B cell (primary cell): ENCODE measurements at regions not wholly inside any gene's neighbourhood (a gene's known extent, or its start where the extent isn't known, plus 50 kb on each side); places are given as distances from the start of the nearest gene placed in this dataset.

ENCODE experiments used
- ATAC-seq: fragments of 200-7000 bp; cut with Tn5 transposase; one replicate; pipeline ENCODE4 v1.10.0; 2021; ENCODE audit warnings: low read depth, mild to moderate bottlenecking, moderate number of reproducible peaks, moderate library complexity
- CTCF ChIA-PET: fragments of 350-600 bp; sonication (Branson Sonifier 250); formaldehyde crosslinking; loops from one replicate; lab custom pipeline; 2021; ENCODE audit warnings: antibody characterized with exemption, inconsistent platforms; lab: Charles Lee
- POLR2A ChIA-PET: fragments of 350-600 bp; sonication (Branson Sonifier 250); formaldehyde crosslinking; loops from one replicate; lab custom pipeline; 2021; ENCODE audit warnings: antibody characterized with exemption; lab: Charles Lee
- DNase-seq: peaks from one replicate; pipeline ENCODE4 v3.0.0; 2013
- H2AFZ ChIP-seq: 2 replicates; pipeline ENCODE4 v1.6.1; 2012; ENCODE audit warnings: mild to moderate bottlenecking, low read depth, low read length; ENCODE audit not compliant: insufficient read depth, poor library complexity, severe bottlenecking
- H3K27ac ChIP-seq, 2 donors: 1 replicate in 1 of 2; 2 replicates in 1 of 2; pipeline ENCODE4 v1.5.1; 2012 to 2013; ENCODE audit warnings: low read length in 2 of 2, mild to moderate bottlenecking in 2 of 2, moderate library complexity in 1 of 2
- H3K27me3 ChIP-seq, 4 experiments: fragments of 200-600 bp in 1 of 4; sonication (generic) in 1 of 4; replicated peaks in 1 of 4; 1 replicate in 2 of 4; 2 replicates in 2 of 4; pipeline versions ENCODE4 v1.6.1 to v1.7.0; 2013 to 2016; ENCODE audit warnings: low read length in 3 of 4, mild to moderate bottlenecking in 2 of 4, mixed read lengths in 1 of 4, moderate library complexity in 1 of 4; ENCODE audit not compliant: insufficient read depth in 4 of 4, control insufficient read depth in 3 of 4; ENCODE audit errors: control extremely low read depth in 1 of 4
- H3K36me3 ChIP-seq, 2 experiments: replicated peaks in 1 of 2; 1 replicate in 1 of 2; 2 replicates in 1 of 2; pipeline versions ENCODE4 v1.6.1 to v1.7.1; 2013; ENCODE audit warnings: low read length in 1 of 2; ENCODE audit not compliant: insufficient read depth in 2 of 2, control insufficient read depth in 1 of 2; ENCODE audit errors: control extremely low read depth in 1 of 2, extremely low read depth in 1 of 2
- H3K4me1 ChIP-seq, 2 donors: fragments of 200-600 bp in 1 of 2; sonication (generic) in 1 of 2; 1 replicate in 1 of 2; 2 replicates in 1 of 2; pipeline versions ENCODE4 v1.5.1 to v1.6.1; 2013 to 2017; ENCODE audit warnings: low read length in 2 of 2; ENCODE audit not compliant: control insufficient read depth in 2 of 2, insufficient read depth in 2 of 2
- H3K4me2 ChIP-seq: replicated peaks from 2 replicates; pipeline ENCODE3; 2012; ENCODE audit warnings: mild to moderate bottlenecking, low read depth, low read length; ENCODE audit not compliant: poor library complexity, severe bottlenecking
- H3K4me3 ChIP-seq, 5 experiments: fragments of 200-600 bp in 1 of 5; sonication (generic) in 1 of 5; 1 replicate in 3 of 5; 2 replicates in 2 of 5; pipeline versions ENCODE4 v1.5.1 to v1.7.0; 2011 to 2016; ENCODE audit warnings: low read length in 4 of 5, mild to moderate bottlenecking in 4 of 5, low read depth in 2 of 5, control low read depth in 1 of 5, moderate library complexity in 1 of 5; ENCODE audit not compliant: insufficient read depth in 1 of 5; ENCODE audit errors: control extremely low read depth in 1 of 5, extremely low read depth in 1 of 5
- H3K79me2 ChIP-seq: fragments of 200-600 bp; sonication (generic); one replicate; pipeline ENCODE4 v1.6.0; 2016; ENCODE audit warnings: low read length; ENCODE audit not compliant: control insufficient read depth, insufficient read depth
- H3K9ac ChIP-seq: fragments of 200-600 bp; sonication (generic); 2 replicates; pipeline ENCODE4 v1.6.1; 2017; ENCODE audit warnings: mild to moderate bottlenecking, low read length, moderate library complexity
- H3K9me3 ChIP-seq, 3 donors: one replicate each; pipeline versions ENCODE4 v1.6.1 to v1.7.1; 2013; ENCODE audit warnings: low read length in 2 of 3; ENCODE audit not compliant: control insufficient read depth in 2 of 3, insufficient read depth in 1 of 3; ENCODE audit errors: control extremely low read depth in 1 of 3
- H4K20me1 ChIP-seq: 2 replicates; pipeline ENCODE4 v1.6.0; 2012; ENCODE audit warnings: mild to moderate bottlenecking, low read length; ENCODE audit not compliant: insufficient read depth, control insufficient read depth, poor library complexity, severe bottlenecking
- H3K27ac Mint-ChIP-seq: one replicate; pipeline ENCODE4 v1.8.0; 2021; ENCODE audit warnings: mixed read lengths
- H3K27me3 Mint-ChIP-seq: one replicate; pipeline ENCODE4 v1.8.0; 2021; ENCODE audit warnings: mixed read lengths
- H3K4me1 Mint-ChIP-seq: one replicate; pipeline ENCODE4 v1.8.0; 2021; ENCODE audit warnings: mixed read lengths
- H3K4me3 Mint-ChIP-seq: one replicate; pipeline ENCODE4 v1.8.0; 2021; ENCODE audit warnings: mixed read lengths
- H3K9me3 Mint-ChIP-seq: one replicate; pipeline ENCODE4 v1.8.0; 2022; ENCODE audit warnings: mixed read lengths; ENCODE audit not compliant: insufficient read depth
- EZH2 ChIP-seq: IDR thresholded peaks from 2 replicates; pipeline ENCODE4 v1.6.1; 2012; ENCODE audit warnings: borderline replicate concordance, low read depth, mild to moderate bottlenecking, moderate library complexity, low read length; ENCODE audit not compliant: insufficient read depth, poor library complexity, severe bottlenecking
- WGBS: methylation state at CpG from one replicate; pipeline ENCODE4 v1.1.5; 2013; ENCODE audit warnings: missing lambda C conversion rate; ENCODE audit not compliant: insufficient coverage; 5-methylcytosine and 5-hydroxymethylcytosine counted together
- intact Hi-C: fragments of 100-400 bp; cut with micrococcal nuclease; formaldehyde crosslinking; loops from one replicate; pipeline ENCODE4 v1.10.0; 2022
- TF ChIP-seq, protein P1 (sequence below): fragments of 200-600 bp; IDR thresholded peaks from one replicate; pipeline ENCODE4 v1.8.0; 2022; ENCODE audit warnings: antibody characterized with exemption, mild to moderate bottlenecking

GRCh38 chr6:2429460-2429859, 184.1 kb upstream of the GMDS start:
- H3K9me3 Mint-ChIP-seq: no peaks in the 10 kb centered on the region
- ChIA-PET CTCF (no interaction called here), POLR2A (no interaction called here)
- TF ChIP-seq, protein P1, sequence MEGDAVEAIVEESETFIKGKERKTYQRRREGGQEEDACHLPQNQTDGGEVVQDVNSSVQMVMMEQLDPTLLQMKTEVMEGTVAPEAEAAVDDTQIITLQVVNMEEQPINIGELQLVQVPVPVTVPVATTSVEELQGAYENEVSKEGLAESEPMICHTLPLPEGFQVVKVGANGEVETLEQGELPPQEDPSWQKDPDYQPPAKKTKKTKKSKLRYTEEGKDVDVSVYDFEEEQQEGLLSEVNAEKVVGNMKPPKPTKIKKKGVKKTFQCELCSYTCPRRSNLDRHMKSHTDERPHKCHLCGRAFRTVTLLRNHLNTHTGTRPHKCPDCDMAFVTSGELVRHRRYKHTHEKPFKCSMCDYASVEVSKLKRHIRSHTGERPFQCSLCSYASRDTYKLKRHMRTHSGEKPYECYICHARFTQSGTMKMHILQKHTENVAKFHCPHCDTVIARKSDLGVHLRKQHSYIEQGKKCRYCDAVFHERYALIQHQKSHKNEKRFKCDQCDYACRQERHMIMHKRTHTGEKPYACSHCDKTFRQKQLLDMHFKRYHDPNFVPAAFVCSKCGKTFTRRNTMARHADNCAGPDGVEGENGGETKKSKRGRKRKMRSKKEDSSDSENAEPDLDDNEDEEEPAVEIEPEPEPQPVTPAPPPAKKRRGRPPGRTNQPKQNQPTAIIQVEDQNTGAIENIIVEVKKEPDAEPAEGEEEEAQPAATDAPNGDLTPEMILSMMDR: no peak
- no peak for TF ChIP-seq EZH2
- 94% methylated on average over 5 of the region's 6 CpGs for WGBS
- H3K27ac Mint-ChIP-seq: no peak overlapping the region
- Histone ChIP-seq H3K9me3 (no peaks in the 10 kb centered on the region), H3K4me3 (no peak overlapping the region), H3K4me2 (no peak overlapping the region), H3K27ac (no peak overlapping the region), H2AFZ (no peak overlapping the region), H4K20me1 (no peaks in the 10 kb centered on the region), H3K27me3 (no peaks in the 10 kb centered on the region), H3K79me2 (no peaks in the 10 kb centered on the region), H3K9ac (no peak overlapping the region), H3K4me1 (peaks cover 0 to 3% of the 10 kb centered on the region in 2 donors), H3K36me3 (no peaks in the 10 kb centered on the region)
- no peak for DNase-seq
- H3K27me3 Mint-ChIP-seq: no peaks in the 10 kb centered on the region
- H3K4me1 Mint-ChIP-seq: no peaks in the 10 kb centered on the region
- no peak for ATAC-seq
- no peak overlapping the region for H3K4me3 Mint-ChIP-seq
- intact Hi-C loops: no loop called here

DNA sequence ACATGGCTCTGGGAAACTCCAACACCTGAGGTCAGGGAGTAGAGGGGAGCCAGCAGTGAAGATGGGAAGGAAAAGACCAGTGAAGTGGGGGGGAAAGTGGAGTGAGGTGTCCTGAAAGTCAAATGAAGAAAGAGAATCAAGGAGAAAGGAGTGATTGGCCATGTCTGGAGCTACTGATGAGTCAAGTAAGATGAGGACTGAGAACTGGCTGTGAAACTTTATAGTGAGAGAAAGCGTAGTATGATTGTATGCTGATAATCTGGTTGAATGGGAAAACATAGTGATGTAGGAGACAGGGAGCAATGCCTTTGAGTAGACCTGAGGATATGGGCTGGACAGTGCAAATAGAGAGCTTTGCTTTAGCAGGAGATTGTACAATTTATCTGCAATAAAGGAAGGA, 183.6 kb upstream of the GMDS start:
- H2AFZ ChIP-seq: no peak overlapping the region
- no peaks in the 10 kb centered on the region for H4K20me1 ChIP-seq
- H3K4me3 ChIP-seq: no peak overlapping the region
- H3K79me2 ChIP-seq: no peaks in the 10 kb centered on the region
- intact Hi-C loops: no loop called here
- no peaks in the 10 kb centered on the region for H3K27me3 ChIP-seq
- TF ChIP-seq, protein P1: no peak
- no peak for TF ChIP-seq EZH2
- no peak overlapping the region for H3K9ac ChIP-seq
- WGBS: 95% methylated on average over 1 of the region's 1 CpG
- Mint-ChIP-seq H3K4me1 (no peaks in the 10 kb centered on the region), H3K9me3 (no peaks in the 10 kb centered on the region), H3K27ac (no peak overlapping the region), H3K4me3 (no peak overlapping the region), H3K27me3 (no peaks in the 10 kb centered on the region)
- no peaks in the 10 kb centered on the region for H3K36me3 ChIP-seq
- ChIA-PET POLR2A (no interaction called here), CTCF (no interaction called here)
- no peak overlapping the region for H3K4me2 ChIP-seq
- H3K27ac ChIP-seq: no peak overlapping the region
- DNase-seq (no peak), ATAC-seq (no peak)
- peaks cover 0 to 3% of the 10 kb centered on the region in 2 donors for H3K4me1 ChIP-seq
- H3K9me3 ChIP-seq: no peaks in the 10 kb centered on the region
